ENCODE measurements at regions not wholly inside any gene's neighbourhood (a gene's known extent, or its start where the extent isn't known, plus 50 kb on each side); places are given as distances from the start of the nearest gene placed in this dataset.
"Not testable (repeated sequence)": the region's sequence is repeated elsewhere in the genome, so short reads cannot be mapped to it uniquely, and the experiment has no call there.

- not testable (repeated sequence) for H2AFZ ChIP-seq (ENCODE audit: low read length); H3K79me2 ChIP-seq (ENCODE audit: insufficient read depth, low read length); H4K5ac ChIP-seq (ENCODE audit: insufficient read length, low read depth, low read length); H2AK5ac ChIP-seq (ENCODE audit: insufficient read length, low read length); H4K8ac ChIP-seq (replicated peaks; ENCODE audit: insufficient read length, low read depth, low read length); H3K79me1 ChIP-seq (ENCODE audit: insufficient read depth, low read depth, low read length, poor library complexity, severe bottlenecking); H2BK5ac ChIP-seq (ENCODE audit: insufficient read length, low read length); H2BK120ac ChIP-seq (ENCODE audit: low read depth, low read length, poor library complexity, severe bottlenecking); H3K23me2 ChIP-seq (ENCODE audit: insufficient read length, low read depth, low read length, poor library complexity, severe bottlenecking); H3T11ph ChIP-seq (ENCODE audit: low read length); H3K14ac ChIP-seq (ENCODE audit: insufficient read depth, low read length); H4K91ac ChIP-seq (ENCODE audit: insufficient read length, low read depth, low read length); H2BK15ac ChIP-seq (ENCODE audit: low read depth, low read length); H3K56ac ChIP-seq (ENCODE audit: insufficient read length, low read depth, low read length); H3K27me3 Mint-ChIP-seq (ENCODE audit: low read depth); H4K20me1 ChIP-seq (ENCODE audit: control insufficient read depth, insufficient read depth, insufficient read length); H3K23ac ChIP-seq (ENCODE audit: insufficient read length, low read depth, low read length); H3K4me2 ChIP-seq (ENCODE audit: insufficient read depth, insufficient read length, low read length); H2BK20ac ChIP-seq (ENCODE audit: low read depth, low read length, poor library complexity, severe bottlenecking); H3K4me3 Mint-ChIP-seq; H3K9ac ChIP-seq (ENCODE audit: extremely low read depth, insufficient read length, low read length); H3K27ac Mint-ChIP-seq; DNase-seq; H3K27ac ChIP-seq (ENCODE audit: insufficient read length, low read depth, low read length); H2BK12ac ChIP-seq (ENCODE audit: insufficient read length, low read depth, low read length); H3K4me1 Mint-ChIP-seq; H3K27me3 ChIP-seq (ENCODE audit: insufficient read depth, low read length); H3K18ac ChIP-seq (ENCODE audit: insufficient read length, low read depth, low read length); H3K4ac ChIP-seq (ENCODE audit: low read depth, low read length); H3K4me1 ChIP-seq (ENCODE audit: insufficient read depth, low read length)
- Mint-ChIP-seq H3K9me3 (peaks cover 84 to 88% of the 10 kb centered on the region in 2 experiments), H3K36me3 (ENCODE audit: insufficient read depth in 1 of 3, low read depth in 3 of 3) (peaks cover 4 to 20% (median 14%) of the 10 kb centered on the region in 3 experiments)
- H3K9me3 ChIP-seq (ENCODE audit: control insufficient read depth, low read depth, low read length), result peaks cover 66% of the 10 kb centered on the region
- whole genome bisulfite sequencing (ENCODE audit: extremely low coverage, insufficient read length, low lambda C conversion rate), result no CpG with 5 or more reads among the region's 3 CpGs
These were observed 63.8 kb downstream of the OR4A15 start for GRCh38 chr11:55431541-55431940.

All from H9 (cell line).